ENCODE measurements at regions not wholly inside any gene's neighbourhood (a gene's known extent, or its start where the extent isn't known, plus 50 kb on each side); places are given as distances from the start of the nearest gene placed in this dataset.

- no peak for TF ChIP-seq CTCF (IDR thresholded peaks at IDR 0.05)
- TF ChIP-seq POLR2A (IDR thresholded peaks at IDR 0.05) = no peak
Observed at GRCh38 chr17:53607475-53607874, 215.3 kb upstream of the KIF2B start.

Data from tibial nerve (tissue), 3 donors.